ENCODE measurements at regions not wholly inside any gene's neighbourhood (a gene's known extent, or its start where the extent isn't known, plus 50 kb on each side); places are given as distances from the start of the nearest gene placed in this dataset.

DNA sequence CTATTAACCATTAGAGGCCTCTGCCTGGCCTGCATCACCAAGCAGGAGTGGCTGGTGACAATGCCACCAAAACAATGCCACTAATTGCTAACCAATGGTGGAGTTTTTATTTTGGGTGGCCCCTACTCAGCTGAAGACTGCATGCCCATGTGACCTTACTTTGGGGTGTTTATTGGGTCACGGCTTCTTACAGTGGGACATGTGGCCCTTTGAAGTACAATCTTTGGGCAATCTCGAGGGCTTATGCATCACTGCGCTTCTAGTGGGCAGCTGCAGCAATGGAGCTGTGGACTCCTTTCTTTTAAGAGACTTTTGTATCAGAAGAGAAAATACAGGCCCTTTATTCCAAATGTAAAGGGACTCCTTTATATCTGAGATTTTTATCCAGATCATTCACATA lies 85.7 kb downstream of the IGLL5 start:
- Histone ChIP-seq H3K27me3 (peaks cover 0 to 17% of the 10 kb centered on the region in 2 donors), H3K9me3 (no peaks in the 10 kb centered on the region), H3K4me3 (no peak overlapping the region), H3K27ac (no peak overlapping the region), H3K4me1 (no peaks in the 10 kb centered on the region), H3K36me3 (no peaks in the 10 kb centered on the region)
- DNase-seq (ENCODE audit: low spot score in 2 of 2): no peak
- TF ChIP-seq CTCF (IDR thresholded peaks at IDR 0.05) (no peak), POLR2A (IDR thresholded peaks at IDR 0.05) (no peak), POLR2AphosphoS5 (IDR thresholded peaks at IDR 0.05) (no peak)
- intact Hi-C loops (cut with DNase I; ENCODE audit: low total_unique reads): no loop called here

DNA sequence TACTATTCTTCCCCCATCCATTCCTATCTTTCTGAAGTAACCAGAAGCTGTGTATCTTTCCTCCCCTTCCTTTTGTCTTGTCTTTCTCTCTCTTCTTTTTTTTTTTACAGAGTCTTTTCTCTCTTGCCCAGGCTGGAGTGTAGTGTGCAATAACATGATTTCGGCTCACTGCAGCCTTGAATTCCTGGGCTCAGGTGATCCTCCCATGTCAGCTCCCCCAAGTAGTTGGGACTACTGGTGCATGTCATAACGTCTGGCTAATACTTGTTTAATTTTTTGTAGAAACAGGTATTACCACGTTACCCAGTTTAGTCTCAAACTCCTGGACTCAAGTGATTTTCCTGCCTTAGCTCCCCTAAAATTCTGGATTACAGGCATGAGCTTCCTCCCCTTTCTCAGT lies 86.5 kb downstream of the IGLL5 start:
- Histone ChIP-seq H3K4me3 (no peak overlapping the region), H3K27me3 (peaks cover 0 to 14% of the 10 kb centered on the region in 2 donors), H3K4me1 (no peaks in the 10 kb centered on the region), H3K27ac (no peak overlapping the region), H3K9me3 (peaks cover 4% of the 10 kb centered on the region in 2 donors), H3K36me3 (no peaks in the 10 kb centered on the region)
- TF ChIP-seq POLR2A (IDR thresholded peaks at IDR 0.05): no peak
- TF ChIP-seq CTCF (IDR thresholded peaks at IDR 0.05): no peak
- TF ChIP-seq POLR2AphosphoS5 (IDR thresholded peaks at IDR 0.05): no peak
- no peak for DNase-seq (ENCODE audit: low spot score in 2 of 2)
- intact Hi-C loops (cut with DNase I; ENCODE audit: low total_unique reads): no loop called here

DNA sequence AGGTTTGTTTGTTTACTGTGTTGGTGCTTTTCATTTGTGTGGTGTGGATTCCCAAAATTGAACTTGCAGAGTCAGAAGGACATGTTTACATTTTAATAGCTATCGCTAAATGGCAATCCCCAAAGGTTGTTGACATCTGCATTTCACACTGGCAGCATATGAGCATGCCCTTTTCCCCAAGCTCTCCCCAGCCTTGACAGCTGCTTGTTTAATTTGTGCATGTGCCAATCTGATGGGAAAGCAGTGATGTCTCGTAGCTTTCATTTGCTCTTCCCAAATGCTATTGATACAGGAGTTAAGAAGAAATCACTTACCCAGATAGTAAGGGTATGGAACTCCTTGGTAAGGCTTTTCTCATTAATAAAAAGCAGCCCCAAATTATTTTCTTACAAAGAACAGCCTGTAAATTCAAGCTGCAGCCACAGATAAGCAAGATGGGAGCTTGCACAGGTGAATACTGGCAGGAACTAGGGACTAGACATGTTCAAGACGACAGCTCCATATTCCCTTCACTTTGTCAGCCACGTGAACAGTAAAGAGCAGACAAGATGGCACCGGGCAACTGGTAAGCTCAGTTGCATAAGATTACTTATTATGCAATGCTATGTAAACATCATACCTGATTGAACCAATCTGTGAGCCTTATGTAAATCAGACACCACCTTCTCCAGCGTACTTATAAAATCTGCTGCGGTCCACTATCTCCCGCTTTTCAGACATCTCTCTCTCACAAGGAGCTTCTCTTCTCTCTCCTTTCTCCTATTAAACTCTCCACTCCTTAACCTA lies 87.4 kb downstream of the IGLL5 start:
- no peaks in the 10 kb centered on the region for H3K36me3 ChIP-seq
- TF ChIP-seq POLR2AphosphoS5 (IDR thresholded peaks at IDR 0.05) (no peak), CTCF (IDR thresholded peaks at IDR 0.05) (no peak), POLR2A (IDR thresholded peaks at IDR 0.05) (no peak)
- peaks cover 0 to 12% of the 10 kb centered on the region in 2 donors for H3K27me3 ChIP-seq
- H3K4me3 ChIP-seq: no peak overlapping the region
- no peak overlapping the region for H3K27ac ChIP-seq
- peaks cover 7 to 12% of the 10 kb centered on the region in 2 donors for H3K9me3 ChIP-seq
- H3K4me1 ChIP-seq: no peaks in the 10 kb centered on the region
- no peak for DNase-seq (ENCODE audit: low spot score in 2 of 2)
- intact Hi-C loops (cut with DNase I; ENCODE audit: low total_unique reads): no loop called here

- no peaks in the 10 kb centered on the region for H3K4me1 ChIP-seq
- peaks cover 0 to 12% of the 10 kb centered on the region in 2 donors for H3K27me3 ChIP-seq
- H3K4me3 ChIP-seq: no peak overlapping the region
- intact Hi-C loops (cut with DNase I; ENCODE audit: low total_unique reads): no loop called here
- TF ChIP-seq CTCF (IDR thresholded peaks at IDR 0.05): no peak
- TF ChIP-seq POLR2AphosphoS5 (IDR thresholded peaks at IDR 0.05): no peak
- no peak for TF ChIP-seq POLR2A (IDR thresholded peaks at IDR 0.05)
- DNase-seq (ENCODE audit: low spot score in 2 of 2): no peak
- H3K36me3 ChIP-seq: no peaks in the 10 kb centered on the region
- no peak overlapping the region for H3K27ac ChIP-seq
- H3K9me3 ChIP-seq: peaks cover 11 to 25% of the 10 kb centered on the region in 2 donors
Observed at GRCh38 chr22:22976033-22976922, 88.7 kb downstream of the IGLL5 start.

All from breast epithelium (tissue), 4 donors.